GM12865 (cell line): ENCODE measurements at regions not wholly inside any gene's neighbourhood (a gene's known extent, or its start where the extent isn't known, plus 50 kb on each side); places are given as distances from the start of the nearest gene placed in this dataset.
A peak's percentile ranks its signal among the peaks of the same experiment; 100 is the strongest.

Experiments
- DNase-seq: peaks from one replicate; pipeline ENCODE4 v3.0.0; 2010; ENCODE audit warnings: low read depth
- H3K4me3 ChIP-seq: 2 replicates; pipeline ENCODE4 v1.5.1; 2011; ENCODE audit warnings: mild to moderate bottlenecking, low read depth, low read length, control low read depth
- TF ChIP-seq, protein P1 (sequence below): IDR thresholded peaks from 2 replicates; pipeline ENCODE4 v1.5.1; 2011; ENCODE audit warnings: low read length, control low read depth, low read depth, inconsistent platforms; ENCODE audit not compliant: insufficient read depth; ENCODE audit errors: missing control alignments

DNA sequence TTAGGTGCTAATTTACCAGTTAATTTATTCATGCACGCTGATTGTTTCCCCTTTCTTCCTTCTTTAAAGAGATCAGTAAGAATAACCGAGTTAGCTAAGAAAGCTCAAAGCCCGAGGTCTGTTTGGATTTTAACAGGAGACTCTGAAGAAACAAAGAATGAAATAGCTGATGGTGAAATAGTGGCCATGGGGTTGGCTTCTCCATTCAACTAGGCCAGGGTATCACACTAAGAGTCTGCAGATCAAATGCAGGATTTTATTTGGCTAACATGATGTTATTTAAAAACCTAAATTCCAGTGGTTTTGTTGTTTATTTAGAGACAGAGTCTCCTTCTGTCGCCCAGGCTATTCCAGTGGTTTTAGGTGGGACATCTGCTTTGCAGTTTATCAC is 65.2 kb upstream of the SYPL1 start:
- TF ChIP-seq, protein P1, sequence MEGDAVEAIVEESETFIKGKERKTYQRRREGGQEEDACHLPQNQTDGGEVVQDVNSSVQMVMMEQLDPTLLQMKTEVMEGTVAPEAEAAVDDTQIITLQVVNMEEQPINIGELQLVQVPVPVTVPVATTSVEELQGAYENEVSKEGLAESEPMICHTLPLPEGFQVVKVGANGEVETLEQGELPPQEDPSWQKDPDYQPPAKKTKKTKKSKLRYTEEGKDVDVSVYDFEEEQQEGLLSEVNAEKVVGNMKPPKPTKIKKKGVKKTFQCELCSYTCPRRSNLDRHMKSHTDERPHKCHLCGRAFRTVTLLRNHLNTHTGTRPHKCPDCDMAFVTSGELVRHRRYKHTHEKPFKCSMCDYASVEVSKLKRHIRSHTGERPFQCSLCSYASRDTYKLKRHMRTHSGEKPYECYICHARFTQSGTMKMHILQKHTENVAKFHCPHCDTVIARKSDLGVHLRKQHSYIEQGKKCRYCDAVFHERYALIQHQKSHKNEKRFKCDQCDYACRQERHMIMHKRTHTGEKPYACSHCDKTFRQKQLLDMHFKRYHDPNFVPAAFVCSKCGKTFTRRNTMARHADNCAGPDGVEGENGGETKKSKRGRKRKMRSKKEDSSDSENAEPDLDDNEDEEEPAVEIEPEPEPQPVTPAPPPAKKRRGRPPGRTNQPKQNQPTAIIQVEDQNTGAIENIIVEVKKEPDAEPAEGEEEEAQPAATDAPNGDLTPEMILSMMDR, result no peak
- H3K4me3 ChIP-seq, result no peak overlapping the region
- DNase-seq, result no peak

DNA sequence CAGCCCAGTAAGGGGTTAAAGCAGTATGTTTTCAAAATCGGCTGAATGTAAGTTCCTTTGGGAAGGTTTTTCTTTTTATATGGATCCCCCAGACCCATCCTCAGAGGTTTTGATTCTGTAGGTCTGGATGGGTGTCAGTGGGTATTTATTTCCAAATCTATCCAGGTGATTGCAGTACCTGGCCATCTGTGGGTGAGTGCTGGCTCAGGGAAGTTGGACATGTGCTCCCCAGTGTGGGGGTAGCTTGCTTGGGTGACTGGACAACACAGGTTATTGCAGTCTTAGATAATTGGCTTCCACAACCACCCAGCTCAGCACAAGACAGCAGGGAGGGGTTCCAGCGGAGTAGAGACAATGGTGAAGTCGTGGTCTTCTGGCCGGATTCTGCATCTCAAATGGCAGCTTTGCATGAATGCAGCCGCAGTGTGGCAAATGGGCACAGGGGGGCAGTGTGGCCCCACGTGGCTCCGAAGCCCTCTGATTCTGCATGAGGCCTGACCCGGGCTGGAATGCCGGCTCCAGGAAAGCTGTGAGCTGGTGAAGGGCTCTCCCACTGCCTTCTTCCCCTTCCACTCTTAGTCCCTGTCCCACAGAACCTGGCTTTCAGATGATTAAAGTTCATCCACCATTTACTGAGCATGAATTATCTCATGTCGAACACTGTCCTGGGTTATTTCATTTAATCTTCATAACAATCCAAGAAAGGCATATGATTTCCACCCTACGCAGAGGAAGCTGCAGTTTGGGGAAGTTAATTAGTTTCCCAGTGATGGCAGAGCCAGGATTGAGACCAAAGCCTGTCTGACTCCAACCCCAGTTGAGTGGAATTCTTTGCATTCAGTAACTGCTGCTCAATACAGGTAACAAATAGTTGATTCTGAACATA is 64.5 kb upstream of the SYPL1 start:
- peak; percentile 75 for DNase-seq
- H3K4me3 ChIP-seq, result no peak overlapping the region
- TF ChIP-seq, protein P1, result peak; percentile 98

DNA sequence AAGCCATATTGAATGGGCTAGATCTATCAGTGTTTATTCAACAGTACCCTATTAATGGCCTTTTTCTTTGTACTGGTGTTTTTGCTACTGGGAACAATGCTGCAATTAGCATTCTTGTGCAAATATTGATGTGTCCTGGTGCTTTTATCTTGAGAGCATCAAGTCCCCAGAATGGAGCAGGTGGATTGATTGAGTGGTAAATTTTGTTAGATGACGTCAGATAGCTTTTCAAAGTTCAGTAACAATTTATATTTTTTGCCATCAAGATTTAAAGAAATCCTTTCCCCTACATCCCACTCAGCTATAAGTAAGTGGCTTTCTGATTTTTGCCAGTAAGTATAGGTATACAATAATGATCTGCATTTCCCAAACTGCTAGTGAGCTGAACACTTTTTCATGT is 63.4 kb upstream of the SYPL1 start:
- no peak for DNase-seq
- no peak overlapping the region for H3K4me3 ChIP-seq
- TF ChIP-seq, protein P1, result no peak

DNA sequence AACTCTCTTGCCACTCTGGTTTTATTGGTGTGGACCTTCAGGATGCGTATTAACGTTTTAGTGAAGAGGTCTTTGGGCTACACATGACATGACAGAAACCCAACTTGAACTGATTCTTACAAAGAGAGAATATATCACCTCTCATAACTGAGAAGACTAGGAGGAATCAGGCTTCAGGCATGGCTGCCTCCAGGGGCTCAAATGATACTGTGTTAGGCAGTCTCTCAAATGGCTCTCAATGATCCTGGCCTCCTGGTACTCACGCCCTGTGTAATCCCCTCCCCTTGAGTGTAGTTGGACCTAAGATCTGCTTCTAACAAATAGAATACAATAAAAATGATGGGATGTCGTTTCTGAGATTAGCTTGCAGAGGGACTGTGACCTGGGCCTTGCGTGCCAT is 58.5 kb upstream of the SYPL1 start:
- TF ChIP-seq, protein P1, result no peak
- no peak overlapping the region for H3K4me3 ChIP-seq
- DNase-seq, result no peak

DNA sequence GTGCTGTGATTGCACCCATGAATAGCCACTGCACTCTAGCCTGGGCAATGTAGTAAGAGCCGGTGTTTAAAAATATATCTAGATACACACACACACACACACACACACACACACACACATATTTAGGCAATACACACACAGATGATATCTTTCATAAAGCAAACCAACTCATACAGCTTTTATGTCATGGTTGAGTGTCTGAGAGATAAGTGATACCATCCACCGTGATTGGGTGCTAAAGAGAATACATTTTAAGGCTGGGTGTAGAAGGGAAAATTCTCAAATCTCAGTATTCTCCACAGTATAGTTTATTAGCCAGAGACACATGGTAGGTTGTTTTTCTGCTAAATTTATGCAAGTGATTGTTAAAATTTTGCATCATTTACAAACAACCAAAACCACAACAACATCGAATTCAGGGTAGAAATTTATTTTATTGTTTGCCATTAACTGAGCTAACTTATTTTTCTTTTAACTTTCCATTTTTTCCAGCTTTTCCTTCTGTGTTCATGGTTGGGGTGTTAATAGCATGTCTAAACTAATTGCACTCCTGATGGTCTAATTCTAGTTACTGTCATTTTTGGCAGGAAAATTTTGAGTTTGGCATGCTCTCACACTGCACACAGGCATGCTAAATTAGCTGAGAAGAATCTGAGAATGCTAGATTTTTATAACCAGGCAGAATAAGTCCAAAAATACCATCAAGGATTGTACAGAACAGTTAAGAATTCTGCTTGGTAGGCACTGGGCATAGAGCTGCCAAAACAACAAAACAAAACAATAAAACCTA is 57.9 kb upstream of the SYPL1 start:
- no peak overlapping the region for H3K4me3 ChIP-seq
- DNase-seq, result no peak
- TF ChIP-seq, protein P1, result no peak

DNA sequence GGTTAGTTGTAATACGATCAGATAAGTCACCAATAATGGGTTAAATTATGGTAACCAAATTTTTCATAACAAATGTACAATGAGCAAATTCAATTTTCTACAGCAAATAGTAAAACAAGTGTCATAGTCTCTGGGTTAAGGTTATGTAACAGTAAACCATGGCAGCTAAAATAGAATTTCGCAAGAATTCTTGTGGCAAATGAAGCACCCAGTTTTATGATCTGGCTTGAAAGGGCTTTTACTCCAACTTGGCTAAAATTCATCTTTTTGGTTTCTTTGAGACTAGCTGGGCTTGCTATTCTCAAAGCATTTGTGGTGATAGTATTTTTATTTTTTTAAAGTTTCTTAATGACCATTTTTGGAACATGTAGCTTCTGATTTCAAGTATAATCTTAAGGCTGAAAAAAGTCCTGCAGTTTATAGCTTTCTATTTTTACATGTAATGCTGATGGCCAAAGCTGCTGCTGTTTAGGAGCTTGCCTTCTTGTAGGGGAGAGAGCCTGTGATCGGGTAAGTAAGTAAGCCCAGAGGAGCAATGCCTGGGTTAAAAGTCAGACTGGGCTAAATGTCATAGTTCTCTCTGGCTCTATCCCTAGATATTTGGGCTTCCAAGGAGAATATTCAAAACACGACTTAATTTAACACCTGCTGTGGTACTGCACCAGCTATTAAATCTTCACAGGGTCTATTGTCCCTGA is 55.5 kb upstream of the SYPL1 start:
- TF ChIP-seq, protein P1, result no peak
- H3K4me3 ChIP-seq, result no peak overlapping the region
- no peak for DNase-seq
